PC-9 (cell line): ENCODE measurements at regions not wholly inside any gene's neighbourhood (a gene's known extent, or its start where the extent isn't known, plus 50 kb on each side); places are given as distances from the start of the nearest gene placed in this dataset.

Experiments used
- CTCF ChIP-seq: fragments of 200-600 bp; sonication (generic); conservative IDR thresholded peaks from 2 replicates; pipeline ENCODE4 v1.6.1; 2017; ENCODE audit warnings: mixed run types, antibody characterized with exemption, mild to moderate bottlenecking, moderate library complexity
- EZH2 ChIP-seq: fragments of 200-600 bp; sonication (generic); IDR thresholded peaks from 2 replicates; pipeline ENCODE4 v1.8.0; 2017; ENCODE audit warnings: antibody characterized with exemption, low read depth

- TF ChIP-seq CTCF (no peak), EZH2 (no peak)
Observed at GRCh38 chr4:138907174-138907573, 108.4 kb upstream of the NOCT start.
